ENCODE measurements at regions not wholly inside any gene's neighbourhood (a gene's known extent, or its start where the extent isn't known, plus 50 kb on each side); places are given as distances from the start of the nearest gene placed in this dataset.
"Not testable (repeated sequence)": the region's sequence is repeated elsewhere in the genome, so short reads cannot be mapped to it uniquely, and the experiment has no call there.

DNA sequence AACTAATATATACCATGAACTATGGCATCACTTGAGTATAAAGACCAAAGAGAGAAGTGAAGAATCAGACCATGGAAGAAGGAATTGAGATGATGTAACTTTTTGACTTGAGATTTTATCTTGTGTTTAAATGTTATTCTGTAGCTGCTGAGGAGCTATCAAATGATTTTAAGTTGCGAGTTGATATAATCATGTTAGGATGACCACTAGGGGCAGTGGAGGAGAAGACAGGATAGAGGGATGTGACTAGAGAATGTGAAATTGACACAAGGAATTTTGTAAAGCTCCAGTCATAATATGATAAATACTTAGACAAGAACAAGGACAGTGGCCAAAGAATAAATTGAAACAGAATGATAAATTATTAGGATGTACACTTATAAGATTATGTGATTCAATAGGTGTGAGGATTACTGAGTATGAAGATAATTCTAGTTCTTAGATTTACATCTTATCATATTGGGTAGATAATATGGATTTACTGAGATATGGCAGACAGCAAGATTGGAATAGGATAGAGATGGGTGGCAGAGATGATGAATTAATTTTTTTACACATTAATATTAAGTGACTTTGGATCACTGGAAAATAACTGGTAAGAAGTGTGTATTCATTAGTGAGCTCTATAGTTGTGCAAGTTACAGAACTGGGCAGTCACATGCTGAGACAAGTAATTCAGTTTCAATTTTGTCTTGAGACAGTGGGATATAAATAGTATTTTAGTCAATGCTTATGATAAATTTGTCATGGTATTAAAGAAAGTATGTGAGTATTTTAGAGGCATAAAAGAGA, 816.0 kb upstream of the PCDH10 start:
- Histone ChIP-seq H3K36me3 (no peaks in the 10 kb centered on the region), H3K27ac (no peak overlapping the region), H3K9me3 (no peaks in the 10 kb centered on the region), H3K27me3 (no peaks in the 10 kb centered on the region), H3K4me1 (no peaks in the 10 kb centered on the region), H3K4me3 (no peak overlapping the region)
- no peak for DNase-seq (ENCODE audit: extremely low spot score in 2 of 2)
- TF ChIP-seq, protein P1, sequence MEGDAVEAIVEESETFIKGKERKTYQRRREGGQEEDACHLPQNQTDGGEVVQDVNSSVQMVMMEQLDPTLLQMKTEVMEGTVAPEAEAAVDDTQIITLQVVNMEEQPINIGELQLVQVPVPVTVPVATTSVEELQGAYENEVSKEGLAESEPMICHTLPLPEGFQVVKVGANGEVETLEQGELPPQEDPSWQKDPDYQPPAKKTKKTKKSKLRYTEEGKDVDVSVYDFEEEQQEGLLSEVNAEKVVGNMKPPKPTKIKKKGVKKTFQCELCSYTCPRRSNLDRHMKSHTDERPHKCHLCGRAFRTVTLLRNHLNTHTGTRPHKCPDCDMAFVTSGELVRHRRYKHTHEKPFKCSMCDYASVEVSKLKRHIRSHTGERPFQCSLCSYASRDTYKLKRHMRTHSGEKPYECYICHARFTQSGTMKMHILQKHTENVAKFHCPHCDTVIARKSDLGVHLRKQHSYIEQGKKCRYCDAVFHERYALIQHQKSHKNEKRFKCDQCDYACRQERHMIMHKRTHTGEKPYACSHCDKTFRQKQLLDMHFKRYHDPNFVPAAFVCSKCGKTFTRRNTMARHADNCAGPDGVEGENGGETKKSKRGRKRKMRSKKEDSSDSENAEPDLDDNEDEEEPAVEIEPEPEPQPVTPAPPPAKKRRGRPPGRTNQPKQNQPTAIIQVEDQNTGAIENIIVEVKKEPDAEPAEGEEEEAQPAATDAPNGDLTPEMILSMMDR (IDR thresholded peaks at IDR 0.05) = no peak
- TF ChIP-seq POLR2A (IDR thresholded peaks at IDR 0.05) (no peak), POLR2AphosphoS5 (IDR thresholded peaks at IDR 0.05; ENCODE audit: insufficient read depth in 1 of 2, low read depth in 1 of 2) (no peak)
- intact Hi-C loops (cut with DNase I) = no loop called here

DNA sequence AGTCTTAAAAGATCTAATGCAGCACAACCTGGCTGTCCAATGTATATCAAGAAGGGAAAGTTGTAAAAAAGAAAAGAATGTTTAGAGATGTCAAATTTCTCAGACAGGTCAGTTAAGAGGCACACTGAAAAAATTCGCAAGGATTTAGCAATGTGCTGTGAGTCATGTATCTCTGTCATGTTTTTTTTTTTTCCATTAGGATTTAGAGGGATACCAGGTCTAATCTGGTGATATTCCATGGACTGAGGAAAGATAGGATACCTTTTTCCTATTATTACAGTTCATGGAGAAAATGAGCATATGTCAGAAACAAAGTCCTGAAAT, 815.4 kb upstream of the PCDH10 start:
- H3K4me3 ChIP-seq = no peak overlapping the region
- no peaks in the 10 kb centered on the region for H3K27me3 ChIP-seq
- H3K9me3 ChIP-seq = no peaks in the 10 kb centered on the region
- H3K4me1 ChIP-seq = no peaks in the 10 kb centered on the region
- intact Hi-C loops (cut with DNase I) = no loop called here
- no peak overlapping the region for H3K27ac ChIP-seq
- TF ChIP-seq POLR2A (IDR thresholded peaks at IDR 0.05) = no peak
- TF ChIP-seq, protein P1 (IDR thresholded peaks at IDR 0.05) = no peak
- TF ChIP-seq POLR2AphosphoS5 (IDR thresholded peaks at IDR 0.05; ENCODE audit: insufficient read depth in 1 of 2, low read depth in 1 of 2) = no peak
- DNase-seq (ENCODE audit: extremely low spot score in 2 of 2) = no peak
- no peaks in the 10 kb centered on the region for H3K36me3 ChIP-seq

DNA sequence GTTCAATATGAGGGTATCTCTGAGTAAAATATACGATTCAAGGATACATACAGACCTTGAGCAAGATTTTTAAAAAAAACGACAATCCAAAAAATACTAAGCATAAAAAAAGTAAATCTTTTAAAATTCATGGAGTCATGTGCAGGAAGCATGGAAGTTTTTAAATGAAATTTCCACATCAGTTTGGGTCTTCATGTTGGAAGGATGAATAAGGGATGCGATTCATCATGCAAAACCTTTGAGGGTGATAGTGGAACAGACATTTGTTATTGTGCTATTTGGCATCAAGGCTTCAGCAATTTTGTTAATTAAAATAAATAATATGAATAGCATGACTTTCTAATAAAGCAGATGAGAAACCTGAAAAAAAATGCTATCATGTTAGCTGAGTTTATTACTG, 815.0 kb upstream of the PCDH10 start:
- Histone ChIP-seq H3K9me3 (no peaks in the 10 kb centered on the region), H3K27ac (no peak overlapping the region), H3K4me1 (no peaks in the 10 kb centered on the region), H3K36me3 (no peaks in the 10 kb centered on the region), H3K4me3 (no peak overlapping the region), H3K27me3 (no peaks in the 10 kb centered on the region)
- intact Hi-C loops (cut with DNase I) = no loop called here
- TF ChIP-seq POLR2AphosphoS5 (IDR thresholded peaks at IDR 0.05; ENCODE audit: insufficient read depth in 1 of 2, low read depth in 1 of 2) (no peak), POLR2A (IDR thresholded peaks at IDR 0.05) (no peak)
- TF ChIP-seq, protein P1 (IDR thresholded peaks at IDR 0.05) = no peak
- no peak for DNase-seq (ENCODE audit: extremely low spot score in 2 of 2)

DNA sequence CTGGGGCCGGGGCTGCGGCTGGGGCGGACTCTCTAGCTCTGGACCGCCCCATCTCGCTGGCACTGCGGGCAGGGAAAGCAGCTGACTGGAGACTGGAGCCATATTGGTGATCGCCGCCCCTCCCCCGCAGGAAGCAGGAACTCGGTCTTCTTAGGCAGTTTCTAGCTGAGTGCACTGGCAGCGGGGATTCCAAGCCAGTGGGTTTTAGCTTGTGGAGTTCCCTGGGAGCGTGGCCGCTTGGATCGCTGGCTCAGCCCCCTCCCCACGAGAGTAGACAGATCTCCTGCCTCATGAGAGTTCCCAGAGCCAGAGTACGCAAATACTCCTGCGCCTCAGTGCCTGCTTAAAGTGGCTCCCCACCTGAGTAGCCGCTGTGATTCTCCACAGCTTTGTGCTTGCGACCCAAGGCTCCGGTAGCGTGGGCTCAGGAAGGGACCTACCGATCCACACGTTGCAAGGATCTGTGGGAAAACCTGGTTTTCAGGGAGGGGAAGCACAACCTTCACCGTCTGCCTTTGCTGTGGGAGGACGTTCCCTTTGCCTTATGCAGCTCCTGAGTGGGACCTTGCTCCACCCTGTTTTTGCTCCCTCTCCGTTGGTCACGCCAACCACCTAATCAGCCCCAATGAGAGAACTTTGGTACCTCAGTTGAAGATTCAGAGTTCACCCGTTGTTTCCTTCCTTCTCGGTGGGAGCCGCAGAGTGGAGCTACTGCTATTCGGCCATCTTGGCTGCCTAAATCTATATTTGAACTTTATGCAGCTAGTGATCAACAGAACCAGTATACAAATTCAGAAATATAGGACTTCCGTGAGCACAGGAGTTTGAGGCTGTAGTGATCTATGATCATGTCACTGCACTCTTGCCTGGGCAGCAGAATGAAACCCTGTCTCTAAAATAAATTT, 803.9 kb upstream of the PCDH10 start:
- no peaks in the 10 kb centered on the region for H3K36me3 ChIP-seq
- intact Hi-C loops (cut with DNase I) = no loop called here
- H3K27me3 ChIP-seq = no peaks in the 10 kb centered on the region
- H3K4me1 ChIP-seq = no peaks in the 10 kb centered on the region
- H3K27ac ChIP-seq = no peak overlapping the region
- H3K9me3 ChIP-seq = no peaks in the 10 kb centered on the region
- no peak for DNase-seq (ENCODE audit: extremely low spot score in 2 of 2)
- H3K4me3 ChIP-seq = no peak overlapping the region
- TF ChIP-seq POLR2AphosphoS5 (IDR thresholded peaks at IDR 0.05; ENCODE audit: insufficient read depth in 1 of 2, low read depth in 1 of 2) (no peak), POLR2A (IDR thresholded peaks at IDR 0.05) (no peak)
- TF ChIP-seq, protein P1 (IDR thresholded peaks at IDR 0.05) = no peak

DNA sequence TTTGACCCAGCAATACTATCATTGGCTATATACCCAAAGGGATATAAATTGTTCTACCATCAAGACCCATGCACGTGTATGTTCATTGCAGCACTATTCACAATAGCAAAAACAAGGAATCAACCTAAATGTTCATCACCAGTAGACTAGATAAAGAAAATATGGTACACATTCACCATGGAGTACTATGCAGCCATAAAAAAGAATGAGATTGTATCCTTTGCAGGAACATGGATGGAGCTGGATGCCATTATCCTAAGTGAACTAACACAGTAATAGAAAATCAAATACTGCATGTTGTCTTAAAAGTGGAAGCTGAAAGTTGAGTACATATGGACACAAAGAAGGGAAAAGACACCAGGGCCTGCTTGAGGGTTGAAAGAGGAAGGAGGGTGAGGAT, 803.1 kb upstream of the PCDH10 start:
- no peaks in the 10 kb centered on the region for H3K27me3 ChIP-seq
- TF ChIP-seq, protein P1 (IDR thresholded peaks at IDR 0.05) = no peak
- TF ChIP-seq POLR2AphosphoS5 (IDR thresholded peaks at IDR 0.05; ENCODE audit: insufficient read depth in 1 of 2, low read depth in 1 of 2) (no peak), POLR2A (IDR thresholded peaks at IDR 0.05) (no peak)
- intact Hi-C loops (cut with DNase I) = no loop called here
- H3K36me3 ChIP-seq = no peaks in the 10 kb centered on the region
- H3K9me3 ChIP-seq = no peaks in the 10 kb centered on the region
- H3K4me3 ChIP-seq = no peak overlapping the region
- DNase-seq (ENCODE audit: extremely low spot score in 2 of 2) = no peak
- no peaks in the 10 kb centered on the region for H3K4me1 ChIP-seq
- no peak overlapping the region for H3K27ac ChIP-seq

DNA sequence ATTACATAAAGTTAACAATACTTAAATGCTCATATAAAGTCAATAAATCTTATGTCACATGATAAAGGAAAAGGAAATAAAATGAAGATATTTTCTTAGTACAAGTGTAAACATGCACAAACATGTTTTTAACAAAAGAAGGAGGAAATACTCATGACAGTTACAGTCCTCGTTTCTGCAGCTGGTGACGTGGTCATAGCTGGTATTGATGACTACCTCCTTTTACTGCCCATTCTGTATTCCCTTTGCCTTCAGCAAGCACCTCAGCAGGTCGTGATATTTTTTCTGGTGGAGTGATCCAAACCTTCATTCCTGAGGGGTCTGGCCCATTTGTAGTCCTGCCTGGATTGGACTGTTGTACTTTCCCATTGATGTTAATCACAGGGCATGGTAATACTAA, 797.5 kb upstream of the PCDH10 start:
- intact Hi-C loops (cut with DNase I); H3K27ac ChIP-seq; DNase-seq (ENCODE audit: extremely low spot score in 2 of 2); H3K36me3 ChIP-seq; H3K4me3 ChIP-seq; H3K27me3 ChIP-seq; H3K4me1 ChIP-seq; H3K9me3 ChIP-seq: not testable (repeated sequence)
